GM12878 (cell line): ENCODE measurements at regions not wholly inside any gene's neighbourhood (a gene's known extent, or its start where the extent isn't known, plus 50 kb on each side); places are given as distances from the start of the nearest gene placed in this dataset.

ENCODE experiments used
- ATAC-seq: fragments of 200-7000 bp; cut with Tn5 transposase; 3 replicates; pipeline ENCODE4 v1.9.1; 2020; ENCODE audit warnings: mild to moderate bottlenecking, moderate library complexity
- BruUV-seq: library from RNA; stranded (reverse); fragments of 400-500 nt; replicated peaks from 2 replicates; lab custom pipeline; 2021; lab: Mats Ljungman, UMichigan
- CTCF ChIA-PET: fragments of 300-600 bp; sonication (Branson Sonifier 250); formaldehyde crosslinking; extraction: SDS; loops from one replicate; lab custom pipeline; 2021; ENCODE audit warnings: inconsistent platforms; lab: Yijun Ruan, JAX
- POLR2A ChIA-PET: fragments of 350-600 bp; formaldehyde crosslinking; extraction: SDS; loops from one replicate; lab custom pipeline; 2021; ENCODE audit warnings: inconsistent platforms; lab: Charles Lee
- RAD21 ChIA-PET: fragments of 300-600 bp; sonication (Branson Sonifier 250); formaldehyde crosslinking; loops from one replicate; lab custom pipeline; 2023; ENCODE audit warnings: antibody characterized with exemption; ENCODE audit not compliant: unreplicated experiment; lab: Charles Lee
- SMC1A ChIA-PET: fragments of 300-600 bp; sonication (Branson Sonifier 250); formaldehyde crosslinking; loops from one replicate; lab custom pipeline; 2023; ENCODE audit not compliant: unreplicated experiment, uncharacterized antibody; lab: Charles Lee
- DNase-seq: peaks from one replicate; pipeline ENCODE4 v3.0.0-alpha.2; 2011; ENCODE audit warnings: low read depth, low spot score
- FAIRE-seq: peaks from 3 replicates; lab custom pipeline; 2011; peaks lifted over from hg19 to GRCh38; lab: Jason Lieb, UNC
- H2AFZ ChIP-seq: 2 replicates; pipeline ENCODE4 v1.6.0; 2011; ENCODE audit warnings: low read depth, low read length, control low read depth; ENCODE audit not compliant: control insufficient read depth
- H3K27ac ChIP-seq: 2 replicates; pipeline ENCODE4 v1.5.1; 2011; ENCODE audit warnings: control low read depth; ENCODE audit not compliant: control insufficient read depth, insufficient read depth
- H3K27me3 ChIP-seq, 2 experiments: replicated peaks in 1 of 2; 2 replicates each; pipeline versions ENCODE4 v1.6.0 to v1.6.1; 2011; ENCODE audit warnings: low read length in 1 of 2; ENCODE audit not compliant: control insufficient read depth in 2 of 2, insufficient read depth in 2 of 2
- H3K36me3 ChIP-seq, 2 experiments: 2 replicates each; pipeline ENCODE4 v1.5.1; 2011; ENCODE audit warnings: low read length in 1 of 2; ENCODE audit not compliant: control insufficient read depth in 2 of 2, insufficient read depth in 2 of 2
- H3K4me1 ChIP-seq: 2 replicates; pipeline ENCODE4 v1.6.1; 2011; ENCODE audit warnings: mild to moderate bottlenecking, low read length, moderate library complexity, mixed read lengths; ENCODE audit not compliant: control insufficient read depth, insufficient read depth
- H3K4me2 ChIP-seq: 2 replicates; pipeline ENCODE4 v1.6.0; 2011; ENCODE audit warnings: control low read depth; ENCODE audit not compliant: control insufficient read depth, insufficient read depth
- H3K4me3 ChIP-seq: fragments of 200-600 bp; sonication (generic); 2 replicates; pipeline ENCODE4 v1.5.1; 2016
- H3K79me2 ChIP-seq: 2 replicates; pipeline ENCODE4 v1.6.0; 2011; ENCODE audit warnings: low read length; ENCODE audit not compliant: control insufficient read depth, insufficient read depth
- H3K9ac ChIP-seq: 2 replicates; pipeline ENCODE4 v1.8.0; 2011; ENCODE audit warnings: low read length, control low read depth, mixed read lengths; ENCODE audit not compliant: control insufficient read depth, insufficient read depth
- H3K9me3 ChIP-seq: replicated peaks from 3 replicates; pipeline ENCODE4 v1.5.1; 2011; ENCODE audit warnings: mild to moderate bottlenecking, low read length; ENCODE audit not compliant: control insufficient read depth, insufficient read depth
- H4K20me1 ChIP-seq: 2 replicates; pipeline ENCODE4 v1.6.0; 2011; ENCODE audit not compliant: control insufficient read depth, insufficient read depth
- ATF7 ChIP-seq: fragments of 450-650 bp; IDR thresholded peaks from 2 replicates; pipeline ENCODE4 v1.6.1; 2016; ENCODE audit warnings: low read depth, mild to moderate bottlenecking
- BRCA1 ChIP-seq: IDR thresholded peaks from 2 replicates; pipeline ENCODE4 v1.6.1; 2011; ENCODE audit warnings: low read depth, low read length, improper control_type of control experiment
- CHD2 ChIP-seq: IDR thresholded peaks from 2 replicates; pipeline ENCODE4 v1.6.1; 2011; ENCODE audit warnings: low read depth, low read length, improper control_type of control experiment, borderline replicate concordance
- IRF3 ChIP-seq: fragments of 450-650 bp; IDR thresholded peaks from 2 replicates; pipeline ENCODE4 v1.6.1; 2014; ENCODE audit warnings: mild to moderate bottlenecking
- JUNB ChIP-seq: IDR thresholded peaks from 2 replicates; pipeline ENCODE4 v1.6.1; 2016; ENCODE audit warnings: antibody characterized with exemption, mild to moderate bottlenecking
- MEF2B ChIP-seq: fragments of 450-650 bp; IDR thresholded peaks from 2 replicates; pipeline ENCODE4 v1.6.1; 2018; ENCODE audit warnings: mild to moderate bottlenecking, moderate library complexity; ENCODE audit not compliant: partially characterized antibody, poor library complexity, severe bottlenecking
- MTA2 ChIP-seq: fragments of 450-650 bp; IDR thresholded peaks from 2 replicates; pipeline ENCODE4 v1.6.1; 2016; ENCODE audit warnings: low read depth, mild to moderate bottlenecking, moderate library complexity
- NFYA ChIP-seq: IDR thresholded peaks from 2 replicates; pipeline ENCODE4 v1.6.1; 2011; ENCODE audit warnings: low read depth, mild to moderate bottlenecking, low read length, improper control_type of control experiment, borderline replicate concordance
- NKRF ChIP-seq: fragments of 450-650 bp; conservative IDR thresholded peaks from 2 replicates; pipeline ENCODE4 v1.6.1; 2017; ENCODE audit warnings: mild to moderate bottlenecking, moderate library complexity
- NRF1 ChIP-seq: conservative IDR thresholded peaks from 2 replicates; pipeline ENCODE4 v1.6.1; 2011; ENCODE audit warnings: mild to moderate bottlenecking, low read depth, low read length, improper control_type of control experiment
- RFX5 ChIP-seq: IDR thresholded peaks from 2 replicates; pipeline ENCODE4 v1.6.1; 2011; ENCODE audit warnings: low read depth, low read length, improper control_type of control experiment
- SRF ChIP-seq, 2 experiments: IDR thresholded peaks; 2 replicates each; pipeline ENCODE4 v1.6.1; 2011; ENCODE audit warnings: low read depth in 2 of 2, low read length in 2 of 2, mild to moderate bottlenecking in 1 of 2, moderate library complexity in 1 of 2
- SUZ12 ChIP-seq: fragments of 200-600 bp; sonication (generic); IDR thresholded peaks from one replicate; pipeline ENCODE4 v1.6.1; 2018; ENCODE audit warnings: antibody characterized with exemption, mild to moderate bottlenecking; ENCODE audit not compliant: unreplicated experiment
- TCF7 ChIP-seq: IDR thresholded peaks from 2 replicates; pipeline ENCODE4 v1.6.1; 2014; ENCODE audit warnings: antibody characterized with exemption, borderline replicate concordance
- ZZZ3 ChIP-seq: IDR thresholded peaks from 2 replicates; pipeline ENCODE4 v1.6.1; 2011; ENCODE audit warnings: low read depth; ENCODE audit not compliant: control insufficient read depth, insufficient read length
- WGBS: methylation state at CpG from one replicate; pipeline ENCODE4 v1.1.6; 2016; ENCODE audit warnings: low lambda C conversion rate; ENCODE audit not compliant: insufficient replicate concordance, insufficient coverage; ENCODE audit errors: missing lambda C conversion rate; 5-methylcytosine and 5-hydroxymethylcytosine counted together
- in situ Hi-C: fragments of 300-500 bp; cut with MboI; formaldehyde crosslinking; loops from 9 replicates; pipeline ENCODE4 v1.14.3; 2018; ENCODE audit warnings: mixed read lengths
- intact Hi-C: fragments of 100-400 bp; cut with micrococcal nuclease; formaldehyde crosslinking; loops from one replicate; pipeline ENCODE4 v1.14.2; 2022; ENCODE audit not compliant: unreplicated experiment
- TF ChIP-seq, protein P1 (sequence below): fragments of 450-650 bp; IDR thresholded peaks from 2 replicates; pipeline ENCODE4 v1.6.1; 2017; ENCODE audit warnings: antibody characterized with exemption, mild to moderate bottlenecking, moderate library complexity
- TF ChIP-seq, protein P2 (sequence below), 3 experiments: IDR thresholded peaks in 2 of 3; conservative IDR thresholded peaks in 1 of 3; 2 replicates each; pipeline ENCODE4 v1.5.1; 2011; ENCODE audit warnings: low read depth in 3 of 3, low read length in 3 of 3, mild to moderate bottlenecking in 3 of 3, control low read depth in 2 of 3, moderate library complexity in 2 of 3, inconsistent platforms in 1 of 3, mixed read lengths in 1 of 3; ENCODE audit not compliant: control insufficient read depth in 2 of 3, insufficient read depth in 1 of 3; ENCODE audit errors: extremely low read depth in 1 of 3

DNA sequence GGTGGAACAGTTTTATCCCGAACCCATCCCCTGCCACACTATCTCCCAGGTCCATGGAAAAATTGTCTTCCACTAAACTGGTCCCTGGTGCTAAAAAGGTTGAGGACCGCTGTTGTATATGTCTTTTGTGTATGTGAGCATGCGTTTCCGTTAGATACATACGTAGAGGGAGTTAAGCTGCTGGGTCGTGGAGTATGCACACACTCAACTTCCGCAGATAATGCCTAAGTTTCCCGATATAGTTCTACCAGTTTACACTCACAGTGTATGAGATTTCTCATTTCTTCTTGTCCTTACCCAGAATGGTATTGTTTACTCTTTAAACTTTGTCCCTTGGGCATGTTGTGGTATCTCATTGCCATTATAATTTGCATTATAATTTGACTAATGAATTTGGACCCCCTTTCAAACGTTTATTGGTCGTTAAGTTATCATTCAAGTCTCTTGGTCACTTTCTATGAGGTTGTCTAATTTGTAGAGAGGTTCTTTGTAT is 50.5 kb upstream of the SCAF8 start:
- H3K36me3 ChIP-seq: no peaks in the 10 kb centered on the region
- ChIA-PET CTCF (interaction anchor here (1.0 to 1.1 kb wide), 2 partner anchors 106 to 491 kb away, joined by 3 read pairs; no protein-coding TSS in a partner anchor), SMC1A (interaction anchor here (1.2 to 3.3 kb wide), 5 partner anchors 7 to 488 kb away, joined by 4 to 15 read pairs (median 6); no protein-coding TSS in a partner anchor), POLR2A (no interaction called here), RAD21 (no interaction called here)
- H3K9me3 ChIP-seq: no peaks in the 10 kb centered on the region
- no peak overlapping the region for H3K9ac ChIP-seq
- no peak overlapping the region for H3K4me3 ChIP-seq
- H3K27me3 ChIP-seq: no peaks in the 10 kb centered on the region
- no peak for DNase-seq
- WGBS: 18% methylated on average over 10 of the region's 10 CpGs
- no peak overlapping the region for H3K4me2 ChIP-seq
- no peak for FAIRE-seq
- no peaks in the 10 kb centered on the region for H3K79me2 ChIP-seq
- ATAC-seq: no peak
- no TSS peak for BruUV-seq
- in situ Hi-C loops: no loop called here
- no peaks in the 10 kb centered on the region for H4K20me1 ChIP-seq
- TF ChIP-seq NKRF (no peak), SRF (IDR thresholded peaks at IDR 0.05; ENCODE audit: low read depth in 2 of 2, low read length in 2 of 2) (no peak), CHD2 (no peak), SUZ12 (no peak), JUNB (no peak), RFX5 (no peak), BRCA1 (no peak), NRF1 (no peak), TCF7 (no peak), ZZZ3 (no peak), MEF2B (no peak), NFYA (no peak), IRF3 (no peak), ATF7 (no peak), MTA2 (no peak)
- TF ChIP-seq, protein P1, sequence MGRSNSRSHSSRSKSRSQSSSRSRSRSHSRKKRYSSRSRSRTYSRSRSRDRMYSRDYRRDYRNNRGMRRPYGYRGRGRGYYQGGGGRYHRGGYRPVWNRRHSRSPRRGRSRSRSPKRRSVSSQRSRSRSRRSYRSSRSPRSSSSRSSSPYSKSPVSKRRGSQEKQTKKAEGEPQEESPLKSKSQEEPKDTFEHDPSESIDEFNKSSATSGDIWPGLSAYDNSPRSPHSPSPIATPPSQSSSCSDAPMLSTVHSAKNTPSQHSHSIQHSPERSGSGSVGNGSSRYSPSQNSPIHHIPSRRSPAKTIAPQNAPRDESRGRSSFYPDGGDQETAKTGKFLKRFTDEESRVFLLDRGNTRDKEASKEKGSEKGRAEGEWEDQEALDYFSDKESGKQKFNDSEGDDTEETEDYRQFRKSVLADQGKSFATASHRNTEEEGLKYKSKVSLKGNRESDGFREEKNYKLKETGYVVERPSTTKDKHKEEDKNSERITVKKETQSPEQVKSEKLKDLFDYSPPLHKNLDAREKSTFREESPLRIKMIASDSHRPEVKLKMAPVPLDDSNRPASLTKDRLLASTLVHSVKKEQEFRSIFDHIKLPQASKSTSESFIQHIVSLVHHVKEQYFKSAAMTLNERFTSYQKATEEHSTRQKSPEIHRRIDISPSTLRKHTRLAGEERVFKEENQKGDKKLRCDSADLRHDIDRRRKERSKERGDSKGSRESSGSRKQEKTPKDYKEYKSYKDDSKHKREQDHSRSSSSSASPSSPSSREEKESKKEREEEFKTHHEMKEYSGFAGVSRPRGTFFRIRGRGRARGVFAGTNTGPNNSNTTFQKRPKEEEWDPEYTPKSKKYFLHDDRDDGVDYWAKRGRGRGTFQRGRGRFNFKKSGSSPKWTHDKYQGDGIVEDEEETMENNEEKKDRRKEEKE: no peak
- TF ChIP-seq, protein P2, sequence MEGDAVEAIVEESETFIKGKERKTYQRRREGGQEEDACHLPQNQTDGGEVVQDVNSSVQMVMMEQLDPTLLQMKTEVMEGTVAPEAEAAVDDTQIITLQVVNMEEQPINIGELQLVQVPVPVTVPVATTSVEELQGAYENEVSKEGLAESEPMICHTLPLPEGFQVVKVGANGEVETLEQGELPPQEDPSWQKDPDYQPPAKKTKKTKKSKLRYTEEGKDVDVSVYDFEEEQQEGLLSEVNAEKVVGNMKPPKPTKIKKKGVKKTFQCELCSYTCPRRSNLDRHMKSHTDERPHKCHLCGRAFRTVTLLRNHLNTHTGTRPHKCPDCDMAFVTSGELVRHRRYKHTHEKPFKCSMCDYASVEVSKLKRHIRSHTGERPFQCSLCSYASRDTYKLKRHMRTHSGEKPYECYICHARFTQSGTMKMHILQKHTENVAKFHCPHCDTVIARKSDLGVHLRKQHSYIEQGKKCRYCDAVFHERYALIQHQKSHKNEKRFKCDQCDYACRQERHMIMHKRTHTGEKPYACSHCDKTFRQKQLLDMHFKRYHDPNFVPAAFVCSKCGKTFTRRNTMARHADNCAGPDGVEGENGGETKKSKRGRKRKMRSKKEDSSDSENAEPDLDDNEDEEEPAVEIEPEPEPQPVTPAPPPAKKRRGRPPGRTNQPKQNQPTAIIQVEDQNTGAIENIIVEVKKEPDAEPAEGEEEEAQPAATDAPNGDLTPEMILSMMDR (IDR thresholded peaks at IDR 0.05 in 2 of 3, conservative IDR thresholded peaks at IDR 0.05 in 1 of 3; ENCODE audit: control insufficient read depth in 2 of 3, extremely low read depth in 1 of 3, insufficient read depth in 1 of 3, low read depth in 3 of 3, low read length in 3 of 3): no peak
- TF ChIP-seq, all 136 proteins: peak for 0
- Histone ChIP-seq H3K27ac (no peak overlapping the region), H2AFZ (no peak overlapping the region), H3K4me1 (peaks cover 7% of the 10 kb centered on the region)
- intact Hi-C loops: no loop called here
